RPMI8226 (cell line): ENCODE measurements at regions not wholly inside any gene's neighbourhood (a gene's known extent, or its start where the extent isn't known, plus 50 kb on each side); places are given as distances from the start of the nearest gene placed in this dataset.

ENCODE experiments used
- DNase-seq: peaks from one replicate; pipeline ENCODE4 v3.0.0-alpha.2; 2015

DNA sequence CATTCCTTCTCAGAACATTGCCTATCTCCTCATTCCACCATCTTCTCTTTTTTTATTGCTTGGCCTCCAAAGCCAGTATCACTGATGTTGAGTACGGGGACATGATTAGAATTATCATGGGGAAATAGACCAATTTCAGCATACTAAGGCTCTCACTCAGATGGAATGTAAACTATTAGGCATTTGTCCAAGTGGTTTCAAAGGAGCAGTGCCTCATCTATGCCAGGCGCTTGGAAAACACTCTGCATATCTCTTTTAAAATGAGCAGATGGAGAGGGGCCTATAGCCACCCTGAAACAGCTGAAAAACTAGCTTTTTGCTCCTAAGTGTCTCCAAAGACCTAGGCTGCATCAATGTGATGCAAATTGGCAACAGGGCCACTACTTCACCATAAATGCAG lies 150.8 kb upstream of the DIPK2B start:
- no peak for DNase-seq

GRCh38 chrX:45348296-45348695 lies 147.6 kb upstream of the DIPK2B start:
- DNase-seq = no peak

DNA sequence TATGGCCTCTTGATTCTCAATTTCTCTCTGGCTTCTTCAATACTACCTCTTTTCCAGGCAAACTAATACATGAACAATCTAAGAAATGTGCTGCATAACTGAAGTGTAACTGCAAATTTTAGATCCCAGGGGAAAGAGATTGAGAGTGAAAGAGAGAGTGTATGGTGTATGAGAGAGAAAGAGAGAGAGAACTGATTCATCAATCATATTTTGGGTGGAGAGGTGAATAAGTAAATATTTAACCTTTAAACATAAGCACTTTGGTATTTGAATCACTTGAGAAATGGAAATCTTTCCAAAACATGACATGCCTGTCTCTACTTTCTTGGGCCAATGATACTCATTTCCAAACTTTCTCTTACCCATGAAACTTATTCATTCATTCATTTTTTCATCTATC lies 147.2 kb upstream of the DIPK2B start:
- DNase-seq = no peak

DNA sequence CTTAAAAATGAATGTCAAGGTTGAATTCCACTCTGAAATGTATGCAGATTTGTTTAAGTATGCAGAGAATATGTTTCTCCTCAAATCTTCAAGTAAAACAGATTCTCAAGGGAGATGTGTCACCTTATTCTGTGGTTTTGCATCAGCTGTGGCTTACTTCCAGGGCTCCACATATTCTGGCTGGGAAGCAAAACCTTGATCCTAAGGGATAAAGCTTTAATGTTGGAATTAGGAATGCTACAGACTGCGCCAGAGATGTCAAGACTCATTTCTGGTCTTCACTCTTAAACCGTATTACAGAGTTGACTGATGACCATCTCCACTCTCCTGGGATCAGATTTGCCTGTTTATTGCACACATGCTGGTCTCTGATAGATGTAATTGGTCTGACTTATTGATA lies 143.9 kb upstream of the DIPK2B start:
- DNase-seq = no peak

GRCh38 chrX:45329217-45329616 lies 128.5 kb upstream of the DIPK2B start:
- DNase-seq = no peak

- no peak for DNase-seq
Observed at GRCh38 chrX:45324941-45325340, 124.3 kb upstream of the DIPK2B start.

DNA sequence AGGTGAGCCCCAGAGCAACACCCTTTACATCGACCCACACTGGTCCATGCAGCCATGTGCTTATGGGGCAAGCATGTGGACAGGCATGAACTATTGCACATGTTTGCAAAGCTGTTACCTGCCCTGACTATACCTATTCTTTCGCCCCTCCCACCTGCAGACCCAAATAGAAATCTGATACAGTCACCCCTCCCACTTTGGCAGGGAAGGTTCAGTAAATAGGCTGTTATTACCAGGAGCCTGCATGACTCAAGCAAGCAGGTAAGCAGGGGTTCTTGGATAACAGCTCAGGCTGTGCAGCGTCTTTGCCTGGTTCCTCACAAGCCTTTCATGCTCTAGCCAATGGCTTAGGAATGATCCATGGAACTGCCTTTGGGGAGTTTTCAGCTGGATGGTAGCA lies 122.7 kb upstream of the DIPK2B start:
- DNase-seq = no peak

DNA sequence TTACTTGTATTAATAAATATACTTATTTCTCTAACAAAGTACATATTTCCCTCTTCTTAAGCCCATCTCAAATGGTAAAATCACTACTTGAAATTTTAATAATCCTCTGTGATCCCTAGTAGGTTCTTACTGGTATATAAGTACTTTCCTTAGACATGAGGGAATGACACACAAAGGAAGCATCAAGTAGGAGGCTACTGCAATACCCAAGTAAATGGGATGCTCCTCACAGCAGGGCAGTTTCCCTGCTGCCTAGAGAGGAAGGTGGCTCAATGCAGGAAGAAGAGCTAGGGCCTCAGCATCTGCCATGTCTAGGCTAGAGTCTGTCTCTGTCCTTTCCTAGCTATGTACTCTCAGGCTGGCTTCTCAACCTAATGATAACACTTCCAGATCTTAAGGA lies 122.1 kb upstream of the DIPK2B start:
- no peak for DNase-seq

- DNase-seq = peak; percentile 13
Observed at GRCh38 chrX:45322382-45322781, 121.7 kb upstream of the DIPK2B start.

DNA sequence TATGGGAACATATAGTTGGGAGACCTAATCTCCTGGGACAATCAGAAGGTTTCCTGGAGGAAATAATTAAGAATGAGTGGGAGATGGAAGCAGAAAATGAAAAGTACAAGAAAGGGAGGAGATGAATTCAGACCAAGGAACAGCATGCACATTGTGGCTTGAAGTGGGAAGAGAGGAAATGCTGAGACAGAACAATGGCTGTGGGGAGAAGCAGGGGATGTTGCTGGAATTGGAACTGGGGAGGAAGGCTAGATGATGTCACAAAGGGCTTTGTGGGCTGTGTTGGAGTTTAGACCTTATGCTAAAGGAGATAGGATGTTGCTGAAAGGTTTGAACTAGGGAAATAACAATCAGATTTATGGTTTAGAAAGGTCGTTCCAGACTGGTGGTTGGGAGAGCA lies 119.5 kb upstream of the DIPK2B start:
- no peak for DNase-seq

- DNase-seq = no peak
Observed at GRCh38 chrX:45309801-45310200, 109.1 kb upstream of the DIPK2B start.

GRCh38 chrX:45309096-45309495 lies 108.4 kb upstream of the DIPK2B start:
- DNase-seq = no peak

- DNase-seq = no peak
Observed at GRCh38 chrX:45306794-45307193, 106.1 kb upstream of the DIPK2B start.

DNA sequence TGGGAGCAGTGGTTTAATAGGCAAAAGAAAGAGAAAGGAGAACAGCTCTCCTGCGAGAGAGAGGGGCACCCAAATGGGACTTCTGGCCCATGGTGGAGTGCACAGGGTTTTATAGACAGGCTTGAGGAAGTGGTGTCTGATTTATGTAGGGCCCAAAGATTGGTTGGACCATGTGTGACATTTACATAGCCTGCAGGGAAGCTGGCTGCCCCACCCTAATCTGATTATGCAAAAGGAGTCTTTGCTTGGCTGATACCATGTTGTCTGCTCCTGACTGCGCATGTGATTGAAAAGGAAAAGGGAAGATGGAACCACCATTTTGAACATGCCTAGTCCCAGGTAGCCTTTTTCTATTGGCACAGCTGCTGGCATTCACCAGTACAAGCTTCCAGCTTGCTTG lies 100.0 kb upstream of the DIPK2B start:
- no peak for DNase-seq

DNA sequence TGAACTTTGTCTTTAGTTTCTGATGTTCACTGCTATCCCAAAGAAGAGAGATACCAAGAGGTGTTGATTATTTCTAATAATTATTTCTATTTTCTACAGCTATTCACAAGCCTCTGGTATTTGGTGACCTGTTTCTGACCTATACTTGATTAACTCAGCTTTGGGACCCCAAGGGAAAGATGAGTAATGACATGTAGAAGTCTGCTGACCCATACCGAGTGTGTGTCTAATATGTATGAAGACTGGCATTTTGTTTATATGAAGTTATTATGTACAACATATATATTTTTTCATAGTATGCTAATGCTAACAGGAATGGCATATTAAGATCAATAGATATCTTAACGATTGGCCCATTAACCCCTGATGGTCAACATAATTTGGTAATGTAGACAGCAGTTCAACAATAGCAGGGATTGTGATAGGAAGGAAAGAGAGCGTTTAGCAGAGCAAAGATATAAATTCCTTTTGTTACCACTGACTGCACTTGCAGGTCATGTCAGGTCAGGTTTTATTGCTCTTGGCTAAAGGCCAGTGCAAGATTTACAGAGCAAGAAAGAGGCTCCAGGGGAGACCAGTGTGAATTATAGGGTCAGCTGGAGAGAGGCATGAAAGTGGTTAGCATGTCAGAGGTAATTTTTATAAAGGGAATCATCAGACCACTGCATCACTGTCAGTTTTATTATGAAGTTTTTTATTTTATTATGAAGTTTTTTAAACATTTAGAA lies 94.7 kb upstream of the DIPK2B start:
- no peak for DNase-seq

DNA sequence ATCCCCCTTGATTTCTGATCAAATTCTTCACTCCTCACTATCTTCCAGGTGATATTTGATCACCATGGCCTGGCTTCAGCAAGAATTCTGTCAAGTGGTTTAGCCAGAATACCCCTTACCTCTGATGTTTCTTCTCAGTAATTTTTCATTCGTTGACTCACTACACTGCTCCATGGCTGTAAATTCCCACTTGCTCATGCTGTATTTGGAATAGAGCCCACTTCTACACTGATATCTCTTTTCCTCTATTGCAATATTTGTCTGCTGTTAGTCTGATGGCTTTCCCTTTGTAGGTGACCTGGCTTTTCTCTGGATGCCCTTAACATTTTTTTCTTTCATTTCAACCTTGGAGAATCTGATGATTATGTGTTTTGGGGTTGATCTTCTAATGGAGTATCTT lies 73.9 kb upstream of the DIPK2B start:
- no peak for DNase-seq

- DNase-seq = no peak
Observed at GRCh38 chrX:45267007-45267406, 66.3 kb upstream of the DIPK2B start.

- DNase-seq = no peak
Observed at GRCh38 chrX:45266456-45266855, 65.8 kb upstream of the DIPK2B start.

DNA sequence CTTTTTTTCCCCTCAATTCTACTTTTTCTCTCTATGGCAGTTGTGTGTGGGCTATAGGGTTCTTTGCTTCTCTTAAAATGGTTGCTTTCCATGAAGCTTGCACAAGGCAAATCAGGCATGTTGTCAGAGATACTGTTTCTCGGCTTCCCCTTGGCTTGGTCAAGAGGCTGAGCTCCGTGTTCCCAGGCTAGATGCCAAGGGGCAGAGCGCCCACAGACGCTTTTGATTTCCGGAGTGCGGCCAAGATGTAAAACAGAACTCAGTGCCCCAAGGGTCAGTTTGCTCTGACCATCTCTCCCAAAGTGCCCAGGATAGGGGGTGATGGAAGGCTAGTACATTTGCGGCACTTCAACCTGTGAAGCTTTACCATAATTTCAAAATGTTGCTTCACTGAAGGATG lies 64.2 kb upstream of the DIPK2B start:
- no peak for DNase-seq

DNA sequence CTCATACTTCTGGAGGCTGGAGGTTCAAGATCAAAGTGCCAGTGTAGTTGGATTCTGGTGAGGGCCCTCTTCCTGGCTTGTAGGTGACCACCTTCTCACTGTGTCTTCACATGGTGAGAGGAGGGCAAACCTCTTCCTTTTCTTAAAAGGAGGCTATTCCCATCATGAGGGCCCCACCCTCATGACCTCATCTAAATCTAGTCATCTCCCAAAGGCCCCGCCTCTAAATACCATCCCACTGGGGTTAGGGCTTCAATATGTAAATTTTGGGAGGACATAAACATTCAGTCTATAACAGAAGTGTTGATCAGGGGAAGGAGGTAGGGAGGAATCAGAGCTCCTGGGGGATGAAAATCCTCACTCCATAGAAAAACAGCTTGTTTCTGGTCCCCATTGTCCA lies 60.8 kb upstream of the DIPK2B start:
- DNase-seq = no peak

DNA sequence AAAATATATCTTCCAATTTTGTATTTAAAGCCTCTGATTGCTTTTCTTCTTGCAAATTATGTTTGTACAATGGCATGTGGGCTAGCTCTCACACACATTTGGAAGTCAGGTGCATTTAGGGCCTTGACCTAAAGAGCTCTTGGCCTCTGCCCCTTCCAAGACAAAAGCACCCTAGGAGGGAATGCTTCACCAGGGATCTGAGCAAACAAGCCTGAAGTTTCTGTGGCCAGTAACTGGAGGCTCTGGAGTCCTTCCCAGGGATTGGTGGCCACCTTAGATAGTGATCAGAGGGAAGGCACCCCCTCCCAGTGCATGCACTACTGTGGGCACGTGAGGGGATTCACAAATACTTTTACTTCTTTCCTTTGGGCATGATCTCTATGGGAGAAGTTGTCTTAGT lies 60.3 kb upstream of the DIPK2B start:
- DNase-seq = no peak

DNA sequence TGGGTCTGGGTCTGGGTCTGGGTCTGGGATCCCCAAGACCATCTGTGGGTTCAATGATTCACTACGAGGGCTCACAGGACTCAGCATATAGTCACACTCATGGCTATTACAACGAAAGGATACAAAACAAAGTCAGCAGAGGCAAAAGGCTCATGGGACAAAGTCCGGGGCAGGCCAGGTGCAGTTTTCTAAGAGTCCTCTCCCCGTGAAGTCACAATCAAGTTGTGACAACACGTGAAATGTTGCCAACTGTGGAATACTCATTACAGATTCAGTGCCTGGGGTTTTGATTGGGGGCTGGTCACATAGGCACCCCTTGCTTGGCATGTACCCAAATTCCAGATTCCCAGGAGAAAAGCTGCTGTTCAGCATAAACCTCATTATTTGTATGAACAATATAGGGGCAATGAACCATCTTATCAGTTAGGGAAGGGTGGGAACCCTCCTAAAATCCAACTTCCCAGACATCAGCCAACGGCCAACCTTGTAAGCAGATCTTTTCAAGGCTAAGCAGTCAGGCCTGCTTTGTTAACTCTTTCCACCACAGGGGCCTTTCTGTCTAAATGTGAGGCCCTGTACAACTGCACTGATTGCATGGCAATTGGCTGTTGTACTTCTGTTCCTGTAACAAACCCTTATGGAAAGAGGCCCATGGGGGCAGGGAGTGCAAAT lies 58.2 kb upstream of the DIPK2B start:
- DNase-seq = no peak
